Keratinocyte (primary cell): ENCODE measurements at regions not wholly inside any gene's neighbourhood (a gene's known extent, or its start where the extent isn't known, plus 50 kb on each side); places are given as distances from the start of the nearest gene placed in this dataset.

Experiments
- EZH2 ChIP-seq: IDR thresholded peaks from one replicate; pipeline ENCODE4 v1.6.1; 2012; ENCODE audit warnings: inconsistent platforms, mild to moderate bottlenecking, low read length, moderate library complexity
- TF ChIP-seq, protein P1 (sequence below), 3 experiments: IDR thresholded peaks in 1 of 3; conservative IDR thresholded peaks in 1 of 3; optimal IDR thresholded peaks in 1 of 3; 2 replicates in 2 of 3; 3 replicates in 1 of 3; pipeline versions ENCODE3 to v1.5.1; 2011; ENCODE audit warnings: low read length in 3 of 3, mild to moderate bottlenecking in 3 of 3, moderate library complexity in 2 of 3, control low read depth in 1 of 3, inconsistent platforms in 1 of 3; ENCODE audit not compliant: insufficient read depth in 2 of 3; ENCODE audit errors: extremely low read depth in 1 of 3

DNA sequence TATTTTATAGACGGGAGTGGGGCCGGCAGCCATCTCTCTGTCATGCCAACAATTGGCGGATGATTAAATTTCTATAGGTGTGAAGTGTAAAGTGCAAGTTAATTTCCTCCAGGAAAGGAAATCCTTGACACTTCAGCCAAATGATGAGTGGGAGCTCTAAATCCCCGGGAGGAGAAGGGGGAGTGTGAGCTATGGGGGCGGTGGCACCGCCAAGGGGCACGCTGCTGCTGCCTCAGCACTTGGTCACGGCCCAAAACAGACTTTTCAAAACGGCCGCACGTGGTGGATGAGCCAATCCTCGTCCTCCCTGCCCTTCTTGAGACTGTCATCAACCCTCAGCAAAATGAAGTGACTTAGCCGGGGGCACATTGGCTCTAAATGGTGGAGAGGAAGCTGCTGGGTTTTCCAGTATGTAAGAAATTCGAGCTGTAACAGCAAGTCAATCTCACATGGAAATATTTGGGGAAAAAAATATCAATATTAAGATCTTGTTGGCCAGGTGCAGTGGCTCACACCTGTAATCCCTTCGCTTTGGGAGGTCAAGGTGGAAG is 200.8 kb downstream of the TFCP2L1 start:
- TF ChIP-seq, protein P1, sequence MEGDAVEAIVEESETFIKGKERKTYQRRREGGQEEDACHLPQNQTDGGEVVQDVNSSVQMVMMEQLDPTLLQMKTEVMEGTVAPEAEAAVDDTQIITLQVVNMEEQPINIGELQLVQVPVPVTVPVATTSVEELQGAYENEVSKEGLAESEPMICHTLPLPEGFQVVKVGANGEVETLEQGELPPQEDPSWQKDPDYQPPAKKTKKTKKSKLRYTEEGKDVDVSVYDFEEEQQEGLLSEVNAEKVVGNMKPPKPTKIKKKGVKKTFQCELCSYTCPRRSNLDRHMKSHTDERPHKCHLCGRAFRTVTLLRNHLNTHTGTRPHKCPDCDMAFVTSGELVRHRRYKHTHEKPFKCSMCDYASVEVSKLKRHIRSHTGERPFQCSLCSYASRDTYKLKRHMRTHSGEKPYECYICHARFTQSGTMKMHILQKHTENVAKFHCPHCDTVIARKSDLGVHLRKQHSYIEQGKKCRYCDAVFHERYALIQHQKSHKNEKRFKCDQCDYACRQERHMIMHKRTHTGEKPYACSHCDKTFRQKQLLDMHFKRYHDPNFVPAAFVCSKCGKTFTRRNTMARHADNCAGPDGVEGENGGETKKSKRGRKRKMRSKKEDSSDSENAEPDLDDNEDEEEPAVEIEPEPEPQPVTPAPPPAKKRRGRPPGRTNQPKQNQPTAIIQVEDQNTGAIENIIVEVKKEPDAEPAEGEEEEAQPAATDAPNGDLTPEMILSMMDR (optimal IDR thresholded peaks at IDR 0.05 in 1 of 3, IDR thresholded peaks at IDR 0.05 in 1 of 3, conservative IDR thresholded peaks at IDR 0.05 in 1 of 3; ENCODE audit: extremely low read depth in 1 of 3, insufficient read depth in 2 of 3, low read length in 3 of 3): no peak
- no peak for TF ChIP-seq EZH2
